ENCODE measurements at regions not wholly inside any gene's neighbourhood (a gene's known extent, or its start where the extent isn't known, plus 50 kb on each side); places are given as distances from the start of the nearest gene placed in this dataset.

GRCh38 chr6:48610846-48611245 is 499.8 kb upstream of the PTCHD4 start:
- TF ChIP-seq EP300 (IDR thresholded peaks at IDR 0.05; ENCODE audit: borderline replicate concordance) (no peak), TEAD4 (IDR thresholded peaks at IDR 0.05) (no peak), ZBTB7A (IDR thresholded peaks at IDR 0.05; ENCODE audit: low read depth) (no peak), NFIC (IDR thresholded peaks at IDR 0.05) (no peak), YY1 (IDR thresholded peaks at IDR 0.05; ENCODE audit: low read depth) (no peak)

GRCh38 chr6:48606618-48607017 is 495.6 kb upstream of the PTCHD4 start:
- TF ChIP-seq ZBTB7A (IDR thresholded peaks at IDR 0.05; ENCODE audit: low read depth) (no peak), TEAD4 (IDR thresholded peaks at IDR 0.05) (no peak), TAF1 (IDR thresholded peaks at IDR 0.05; ENCODE audit: low read depth) (no peak), TCF12 (IDR thresholded peaks at IDR 0.05; ENCODE audit: low read depth) (no peak), YY1 (IDR thresholded peaks at IDR 0.05; ENCODE audit: low read depth) (no peak), CREB1 (IDR thresholded peaks at IDR 0.05; ENCODE audit: low read depth) (no peak), EP300 (IDR thresholded peaks at IDR 0.05; ENCODE audit: borderline replicate concordance) (no peak), MAX (IDR thresholded peaks at IDR 0.05) (no peak)

GRCh38 chr6:48597951-48598350 is 487.0 kb upstream of the PTCHD4 start:
- TF ChIP-seq FOXM1 (IDR thresholded peaks at IDR 0.05; ENCODE audit: borderline replicate concordance, low read depth) (no peak), RAD21 (IDR thresholded peaks at IDR 0.05; ENCODE audit: low read depth) (no peak), CEBPB (IDR thresholded peaks at IDR 0.05) (no peak), YY1 (IDR thresholded peaks at IDR 0.05; ENCODE audit: low read depth) (no peak), TAF1 (IDR thresholded peaks at IDR 0.05; ENCODE audit: low read depth) (no peak), EGR1 (IDR thresholded peaks at IDR 0.05) (no peak), NFIC (IDR thresholded peaks at IDR 0.05) (no peak), TEAD4 (IDR thresholded peaks at IDR 0.05) (no peak), EP300 (IDR thresholded peaks at IDR 0.05; ENCODE audit: borderline replicate concordance) (no peak), REST (IDR thresholded peaks at IDR 0.05; ENCODE audit: low read depth) (no peak), ZBTB7A (IDR thresholded peaks at IDR 0.05; ENCODE audit: low read depth) (no peak), MAX (IDR thresholded peaks at IDR 0.05) (no peak), TCF12 (IDR thresholded peaks at IDR 0.05; ENCODE audit: low read depth) (no peak), USF1 (IDR thresholded peaks at IDR 0.05) (no peak), CREB1 (IDR thresholded peaks at IDR 0.05; ENCODE audit: low read depth) (no peak)

- TF ChIP-seq TCF12 (IDR thresholded peaks at IDR 0.05; ENCODE audit: low read depth): no peak
- no peak for TF ChIP-seq REST (IDR thresholded peaks at IDR 0.05; ENCODE audit: low read depth)
Measured at GRCh38 chr6:48596830-48597229, 485.8 kb upstream of the PTCHD4 start.

GRCh38 chr6:48584846-48585245 is 473.8 kb upstream of the PTCHD4 start:
- TF ChIP-seq CEBPB (IDR thresholded peaks at IDR 0.05) (no peak), ZBTB7A (IDR thresholded peaks at IDR 0.05; ENCODE audit: low read depth) (no peak), NFIC (IDR thresholded peaks at IDR 0.05) (no peak), TCF12 (IDR thresholded peaks at IDR 0.05; ENCODE audit: low read depth) (no peak), TAF1 (IDR thresholded peaks at IDR 0.05; ENCODE audit: low read depth) (no peak), EGR1 (IDR thresholded peaks at IDR 0.05) (no peak), RAD21 (IDR thresholded peaks at IDR 0.05; ENCODE audit: low read depth) (no peak), REST (IDR thresholded peaks at IDR 0.05; ENCODE audit: low read depth) (no peak), CREB1 (IDR thresholded peaks at IDR 0.05; ENCODE audit: low read depth) (no peak), MAX (IDR thresholded peaks at IDR 0.05) (no peak), YY1 (IDR thresholded peaks at IDR 0.05; ENCODE audit: low read depth) (no peak), USF1 (IDR thresholded peaks at IDR 0.05) (no peak), TEAD4 (IDR thresholded peaks at IDR 0.05) (no peak), EP300 (IDR thresholded peaks at IDR 0.05; ENCODE audit: borderline replicate concordance) (no peak), FOXM1 (IDR thresholded peaks at IDR 0.05; ENCODE audit: borderline replicate concordance, low read depth) (no peak)

Measured in Ishikawa (cell line).